ENCODE measurements at regions not wholly inside any gene's neighbourhood (a gene's known extent, or its start where the extent isn't known, plus 50 kb on each side); places are given as distances from the start of the nearest gene placed in this dataset.

DNA sequence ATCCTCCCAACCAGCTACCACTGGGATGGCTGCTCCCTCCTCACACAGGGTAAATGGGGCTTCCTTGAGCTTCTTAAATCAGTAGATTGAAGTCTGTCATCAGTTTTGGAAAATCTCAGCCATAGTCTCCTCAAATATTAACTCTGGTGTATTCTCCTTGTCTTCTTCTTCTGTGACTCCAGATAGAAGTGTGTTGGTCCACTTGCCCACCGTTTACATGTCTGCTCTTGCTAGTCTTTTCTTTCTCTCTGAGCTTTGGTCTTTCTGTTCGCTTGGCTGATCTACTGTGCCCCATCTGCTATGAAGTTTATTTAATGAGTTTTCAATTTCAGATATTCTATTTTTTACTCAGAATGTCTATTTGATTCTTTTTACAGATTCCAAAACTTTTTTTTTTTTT is 281.7 kb upstream of the HDAC4 start:
- no peak for DNase-seq

DNA sequence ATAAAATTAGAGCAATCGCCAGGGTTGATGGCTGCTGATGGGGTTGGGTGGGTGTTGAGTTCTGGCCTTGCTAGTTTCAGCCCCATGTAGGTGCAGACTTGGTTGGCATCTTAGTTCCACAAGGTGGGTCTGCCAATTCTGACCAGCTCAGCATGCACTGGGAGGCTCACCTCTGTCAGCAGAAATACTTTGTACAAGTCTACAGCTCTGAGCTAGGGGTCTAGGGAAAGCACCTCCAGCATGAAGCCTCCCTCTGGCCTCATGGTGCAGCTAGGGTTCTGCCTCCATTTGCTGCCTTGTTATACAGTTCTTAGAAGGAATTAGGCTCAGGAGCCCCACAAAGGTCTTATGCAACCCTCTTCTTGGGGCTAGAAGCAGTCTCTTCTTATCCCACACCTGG is 278.9 kb upstream of the HDAC4 start:
- no peak for DNase-seq

GRCh38 chr2:239678666-239679296 is 278.0 kb upstream of the HDAC4 start:
- DNase-seq: no peak

- no peak for DNase-seq
Measured at GRCh38 chr2:239678186-239678490, 277.3 kb upstream of the HDAC4 start.

DNA sequence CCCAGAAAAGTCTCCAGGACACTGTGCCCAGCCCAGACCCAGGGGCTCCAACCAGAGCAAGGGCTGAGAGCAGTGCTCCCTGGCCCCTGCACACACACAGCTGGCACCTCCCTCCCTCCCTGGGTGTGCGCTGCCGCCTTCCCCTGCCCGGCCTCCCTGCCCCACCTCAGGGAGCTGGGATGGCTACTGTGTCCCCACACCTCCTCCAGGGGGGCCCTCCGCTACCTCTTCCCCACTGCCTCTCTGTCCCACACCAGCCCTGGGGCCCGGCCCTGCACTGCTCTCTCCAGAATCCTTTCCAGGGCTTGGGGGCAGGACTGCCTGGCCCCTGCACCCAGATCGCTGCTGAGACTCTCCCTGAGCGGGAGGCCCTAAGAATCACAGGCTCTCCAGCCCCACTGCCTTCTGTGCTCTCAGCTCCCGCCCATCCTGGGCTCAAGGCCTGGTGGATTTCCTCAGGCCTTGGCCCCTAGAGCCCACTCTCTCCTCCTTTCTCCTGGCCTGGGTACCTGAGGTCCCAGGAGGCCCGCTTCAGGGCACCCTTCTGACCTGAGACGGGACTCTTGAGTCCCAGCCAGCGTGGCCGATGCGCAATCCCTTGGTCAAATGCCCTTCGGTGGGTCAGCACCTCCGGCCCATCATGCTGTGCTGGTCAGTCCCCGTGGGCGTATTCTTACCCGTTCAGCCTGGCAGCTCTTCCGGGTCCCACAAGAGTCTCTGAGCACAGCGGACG is 276.8 kb upstream of the HDAC4 start:
- DNase-seq: no peak

DNA sequence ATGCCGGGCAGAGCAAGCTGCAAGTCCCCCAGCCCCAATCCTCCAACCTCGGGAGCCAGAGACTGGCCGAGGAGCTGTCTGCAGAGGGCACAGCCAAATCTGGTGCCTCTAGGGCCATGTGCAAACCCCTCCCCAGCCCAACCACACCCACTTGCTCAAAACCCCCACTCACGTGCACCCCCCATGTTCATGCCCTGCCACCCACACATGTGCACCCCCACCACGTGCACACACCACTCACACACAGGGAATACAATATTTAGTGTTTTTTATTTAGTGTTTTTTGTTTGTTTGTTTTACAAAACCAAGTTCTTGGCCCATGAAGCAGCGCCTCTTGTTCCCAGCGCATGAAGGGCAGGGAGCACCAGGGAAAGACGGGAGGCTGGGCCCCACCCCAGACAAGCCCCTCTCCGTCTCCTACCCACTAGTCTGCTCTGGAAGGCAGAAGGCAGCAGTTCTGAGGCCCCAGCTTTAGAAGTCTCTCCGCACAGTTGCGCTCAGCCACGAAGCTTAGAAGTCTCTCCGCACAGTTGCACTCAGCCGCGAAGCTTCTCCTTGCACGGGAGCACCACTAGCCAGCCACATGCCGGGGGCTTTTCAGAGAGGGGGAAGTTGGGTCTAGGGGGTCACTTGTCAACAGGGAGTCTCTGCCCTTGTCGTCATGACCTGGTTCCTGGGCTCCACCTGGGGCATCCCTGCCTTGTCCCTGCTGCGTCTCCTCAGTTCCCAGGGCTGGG is 276.1 kb upstream of the HDAC4 start:
- no peak for DNase-seq

DNA sequence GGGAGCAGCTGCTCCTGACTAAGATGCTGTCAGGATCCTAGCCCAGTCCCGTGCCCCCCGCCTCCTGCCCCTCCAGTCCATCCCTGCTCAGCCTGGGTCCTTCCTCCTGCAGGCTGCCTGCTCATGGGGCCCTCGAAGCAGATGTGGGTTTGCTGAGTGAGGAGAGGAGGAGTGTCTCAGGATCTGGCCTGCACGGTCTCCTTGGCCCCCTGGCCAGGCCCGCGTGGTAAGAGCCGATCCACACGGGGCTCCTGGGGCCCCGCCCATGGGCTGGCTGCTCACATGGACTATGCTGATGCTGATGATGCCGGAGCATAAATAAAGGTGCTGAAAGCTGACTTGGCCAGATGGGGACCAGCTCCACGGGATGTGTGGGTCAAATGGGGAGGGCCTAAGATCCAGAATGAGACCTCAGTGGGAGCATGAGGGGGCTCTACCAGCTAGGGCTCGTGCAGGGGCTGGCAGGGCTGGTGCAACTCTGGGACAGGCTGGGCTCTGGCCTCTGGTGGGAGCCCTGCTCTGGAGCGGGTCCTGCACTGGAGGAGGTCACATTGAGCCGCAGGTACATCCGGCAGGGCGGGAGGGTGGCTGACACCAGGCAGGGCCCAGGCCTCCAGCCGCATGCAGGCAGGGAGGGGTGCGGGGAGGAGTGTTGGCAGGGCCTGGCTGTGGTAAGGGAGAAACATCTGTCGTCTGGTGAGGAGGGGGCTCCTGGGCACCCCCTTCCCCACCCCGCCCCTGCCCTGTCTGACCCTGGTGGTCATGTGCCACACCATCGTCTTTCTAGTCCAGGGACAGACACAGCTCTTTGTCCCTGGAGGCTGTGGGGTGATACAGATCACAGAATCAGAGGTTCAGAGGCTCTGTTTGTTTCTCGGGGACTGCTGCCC is 275.3 kb upstream of the HDAC4 start:
- DNase-seq: no peak

- no peak for DNase-seq
Measured at GRCh38 chr2:239674981-239675825, 274.4 kb upstream of the HDAC4 start.

- DNase-seq: no peak
Measured at GRCh38 chr2:239674101-239674980, 273.5 kb upstream of the HDAC4 start.

DNA sequence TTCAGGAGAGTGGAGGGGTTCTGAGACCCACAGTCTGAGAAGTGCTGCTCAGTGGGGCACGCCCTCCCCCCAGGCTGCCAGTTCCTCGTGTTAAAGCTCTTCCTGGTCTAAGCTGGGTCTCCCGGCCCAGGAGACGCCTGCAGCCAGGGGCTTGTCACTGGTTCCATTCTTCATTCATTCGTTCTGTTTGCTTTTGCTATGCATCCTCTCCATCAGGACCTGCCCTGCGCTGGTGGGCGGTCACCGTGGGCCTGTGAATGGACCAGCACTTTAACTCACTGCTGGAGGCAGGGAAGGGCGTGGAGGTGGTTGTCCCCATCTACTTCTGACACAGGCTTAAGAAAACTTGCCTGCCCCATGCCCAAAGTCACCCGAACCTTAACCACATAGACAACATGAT is 272.8 kb upstream of the HDAC4 start:
- no peak for DNase-seq

DNA sequence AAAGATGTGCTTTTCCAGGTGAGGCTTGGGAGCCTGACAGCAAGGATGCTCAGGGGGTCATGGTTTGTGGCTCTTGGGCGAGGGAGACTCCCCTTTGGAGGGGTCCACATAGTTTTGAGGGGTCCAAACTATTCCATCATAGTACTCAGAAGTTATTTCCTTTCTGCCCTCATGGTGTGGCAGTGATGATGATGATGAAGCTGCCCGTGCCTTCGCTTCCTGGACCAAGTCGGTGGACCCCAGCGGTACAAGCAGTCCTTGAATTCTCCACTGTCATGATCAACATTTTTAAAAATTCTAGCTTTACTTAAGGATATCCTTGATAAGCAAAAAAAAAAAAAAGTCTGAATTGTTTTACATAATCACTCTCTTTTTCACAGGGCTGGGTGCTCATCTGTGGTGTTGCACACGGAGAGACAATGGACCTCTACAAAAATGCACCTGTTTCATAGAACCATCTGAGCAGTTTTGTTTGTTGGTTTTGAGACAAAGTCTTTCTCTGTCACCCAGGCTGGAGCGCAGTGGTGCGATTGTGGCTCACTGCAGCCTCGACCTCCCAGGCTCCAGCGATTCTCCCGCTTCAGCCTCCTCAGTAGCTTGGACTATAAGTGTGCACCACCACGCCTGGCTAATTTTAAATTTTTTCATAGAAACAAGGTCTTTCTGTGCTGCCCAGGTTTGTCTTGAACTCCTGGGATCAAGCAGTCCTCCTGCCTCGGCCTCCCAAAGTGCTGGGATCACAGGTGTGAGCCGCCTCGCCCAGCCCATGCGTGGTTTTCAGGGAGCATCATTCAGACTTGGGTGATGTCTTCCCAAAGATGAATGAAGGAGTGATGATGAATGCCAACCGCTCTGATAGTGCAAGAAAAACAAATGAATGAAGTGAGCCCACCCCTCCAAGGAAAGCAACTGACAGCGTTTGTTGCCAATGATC is 271.4 kb upstream of the HDAC4 start:
- no peak for DNase-seq

DNA sequence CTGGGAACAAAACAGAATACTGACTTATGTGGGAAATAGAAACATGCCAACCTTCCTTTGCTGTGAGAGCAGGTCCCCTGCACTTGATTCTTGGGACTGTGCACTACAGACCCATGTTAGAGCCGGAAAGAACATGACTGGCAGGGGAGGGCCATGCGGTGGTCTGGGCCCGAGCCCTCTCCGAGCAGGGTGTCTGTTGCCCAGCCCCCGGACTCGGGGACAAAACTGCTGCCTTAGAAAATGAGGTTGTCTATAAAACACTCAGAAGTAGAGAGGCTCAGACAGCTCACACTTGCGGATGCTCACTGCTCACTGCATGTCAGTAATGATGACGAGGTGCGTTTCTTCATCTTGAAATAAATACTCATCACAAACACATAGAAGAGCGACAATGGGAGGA is 270.7 kb upstream of the HDAC4 start:
- no peak for DNase-seq

DNA sequence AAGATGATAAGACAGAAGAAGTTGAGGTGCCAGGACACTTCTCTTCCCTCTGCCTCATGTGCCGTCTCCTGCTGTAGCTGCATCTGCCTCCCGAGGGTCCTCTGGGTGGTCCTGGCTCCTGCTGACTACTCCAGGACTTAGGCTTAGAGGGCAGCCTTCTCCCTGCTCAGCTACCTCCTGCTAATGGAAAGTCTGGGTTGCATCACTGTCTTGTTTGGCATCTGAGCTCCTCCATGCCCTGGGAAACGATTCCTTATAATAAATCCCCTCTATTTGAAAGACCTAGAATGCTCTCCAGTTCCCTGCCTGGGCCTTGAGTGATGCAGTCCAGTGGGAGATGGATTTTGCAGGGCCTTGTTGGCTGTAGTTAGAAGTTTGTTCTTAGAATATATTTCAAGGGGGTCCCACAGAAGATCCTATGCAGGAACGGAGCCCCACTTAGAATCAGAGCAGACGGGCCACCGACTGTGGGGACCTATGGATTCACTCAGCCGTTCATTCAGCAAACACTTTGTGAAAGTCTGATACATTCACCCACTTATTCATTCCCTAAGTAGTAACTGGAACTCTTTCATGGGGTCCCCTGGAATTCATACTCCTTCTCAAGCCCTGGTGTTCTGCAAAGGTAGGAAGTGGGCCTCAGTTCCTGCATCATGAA is 269.8 kb upstream of the HDAC4 start:
- DNase-seq: no peak

DNA sequence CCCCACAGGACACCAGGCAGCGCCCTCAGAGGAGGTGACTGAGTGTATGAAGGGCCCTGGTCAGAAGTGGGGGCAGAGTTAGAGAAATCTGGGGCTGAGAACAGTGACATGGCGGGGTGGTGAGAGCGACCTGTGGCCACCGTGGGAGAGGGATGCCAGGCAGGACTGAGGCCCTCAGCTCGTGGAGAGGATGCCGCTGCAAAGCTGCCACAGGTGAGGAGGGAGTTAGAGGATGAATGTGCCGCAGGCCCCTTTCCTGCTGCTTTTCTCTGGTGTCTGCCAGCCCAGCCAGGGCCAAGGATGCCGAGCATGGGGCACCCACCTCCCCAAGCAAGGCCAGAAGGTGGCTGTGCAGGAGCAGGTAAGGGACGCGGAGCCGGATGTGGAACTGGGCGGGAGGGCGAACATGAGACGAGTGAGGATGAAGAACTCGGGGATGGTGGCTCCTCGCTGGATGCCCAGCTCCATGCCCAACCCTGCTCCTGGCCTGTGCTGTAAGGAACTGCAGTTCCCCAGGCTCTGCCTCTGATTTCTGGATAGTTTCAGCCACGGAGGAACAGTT is 269.2 kb upstream of the HDAC4 start:
- DNase-seq: no peak

DNA sequence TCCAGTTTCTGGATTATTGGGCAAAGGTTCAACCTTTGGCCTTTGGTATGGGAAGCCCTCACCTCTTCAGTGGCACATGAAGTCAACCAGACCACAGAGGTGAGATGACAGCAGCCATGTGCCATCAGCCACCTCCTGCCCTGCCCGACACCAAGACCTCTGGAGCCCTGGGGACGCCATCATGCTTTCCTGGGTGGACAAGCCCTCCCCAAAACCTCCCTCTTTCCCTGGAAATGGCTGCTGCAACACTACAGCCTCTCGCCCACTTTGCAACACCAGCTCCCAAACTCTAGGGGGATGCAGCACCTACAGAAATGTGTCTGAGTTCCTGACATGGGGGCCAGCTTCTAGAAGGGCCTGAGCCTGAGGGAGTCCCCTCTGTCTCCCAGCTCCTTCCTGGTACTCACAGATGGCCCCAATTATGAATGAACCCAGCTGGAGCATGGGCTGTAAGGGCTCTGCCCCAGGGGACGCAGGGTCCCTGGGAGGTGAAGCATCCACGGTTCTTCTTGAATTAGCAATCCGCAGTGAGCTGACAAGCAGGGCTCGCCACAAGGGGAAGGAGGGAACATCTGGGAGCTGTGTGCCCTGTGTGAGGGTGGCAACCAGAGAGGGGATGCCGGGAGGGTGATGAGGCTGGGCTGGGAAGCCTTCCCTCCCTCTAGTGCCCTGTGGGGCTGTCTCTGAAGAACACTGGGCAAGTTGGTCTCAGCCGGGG is 268.5 kb upstream of the HDAC4 start:
- DNase-seq: no peak

- no peak for DNase-seq
Measured at GRCh38 chr2:239668651-239669050, 267.8 kb upstream of the HDAC4 start.

- DNase-seq: no peak
Measured at GRCh38 chr2:239668042-239668441, 267.2 kb upstream of the HDAC4 start.

DNA sequence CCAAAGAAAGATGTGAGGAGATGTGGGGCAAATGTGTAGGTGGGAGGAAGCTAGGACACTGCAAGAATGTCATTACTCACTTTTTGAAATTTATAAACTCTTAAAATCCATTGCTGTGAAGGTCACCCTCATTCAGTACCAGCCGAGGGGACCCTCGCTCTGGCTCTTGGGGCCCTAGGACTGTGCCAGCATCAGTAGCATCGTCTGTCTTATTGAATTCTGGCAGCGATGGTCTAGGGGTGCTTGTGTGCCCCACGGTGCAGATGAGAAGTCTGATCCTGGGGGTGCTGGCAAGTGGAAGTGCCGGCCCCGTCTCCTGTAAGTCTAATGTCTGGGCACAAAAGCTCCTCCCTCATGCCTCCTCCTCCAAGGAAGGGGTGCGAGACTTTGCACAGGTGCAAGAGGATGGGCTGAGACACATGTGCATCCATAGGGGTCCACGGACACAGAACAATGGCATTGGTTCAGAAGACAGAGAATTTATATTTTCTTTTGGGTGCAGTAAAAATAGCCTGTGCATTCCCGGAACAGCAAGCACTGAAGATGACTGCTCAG is 266.7 kb upstream of the HDAC4 start:
- no peak for DNase-seq
